Stimulated activated CD4-positive, alpha-beta T cell treated with anti-CD3 and anti-CD28 coated beads, Interleukin-1b, Interleukin-23, amount 100 ng/mL, for 4 hours (primary cell): ENCODE measurements at regions not wholly inside any gene's neighbourhood (a gene's known extent, or its start where the extent isn't known, plus 50 kb on each side); places are given as distances from the start of the nearest gene placed in this dataset.

Experiments used
- DNase-seq, 2 donors: peaks; one replicate each; pipeline ENCODE4 v3.0.0-alpha.2; 2020; ENCODE audit warnings: low read depth in 2 of 2

GRCh38 chr3:159169828-159170227 lies 368.0 kb downstream of the MFSD1 start:
- DNase-seq: no peak

DNA sequence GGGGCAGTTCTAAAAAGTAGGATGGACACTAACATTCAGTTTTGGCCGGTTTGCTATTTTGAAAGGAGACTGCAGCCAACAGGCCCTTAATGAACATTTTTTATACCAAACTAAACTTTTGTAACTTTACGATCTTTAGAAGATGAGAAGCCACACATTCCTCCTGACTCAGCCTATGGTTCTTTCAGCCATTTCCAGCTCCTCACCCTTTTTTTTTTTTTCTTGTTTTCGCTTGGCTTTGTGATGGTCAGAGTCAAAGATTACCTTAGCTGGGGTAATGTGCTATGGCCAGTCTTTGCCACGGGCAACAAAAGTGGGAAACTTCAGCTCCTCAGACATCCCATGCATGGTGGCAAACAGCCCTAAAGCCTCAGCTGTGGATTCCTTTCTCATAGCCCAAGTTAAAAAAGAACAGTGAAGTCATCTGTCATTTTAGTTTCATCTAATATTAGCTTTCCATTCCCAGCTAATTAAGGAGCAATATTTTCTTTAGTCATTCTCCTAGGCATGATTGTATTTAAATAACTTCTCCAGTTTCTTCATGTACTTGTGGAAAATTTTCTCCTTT lies 368.7 kb downstream of the MFSD1 start:
- no peak for DNase-seq

DNA sequence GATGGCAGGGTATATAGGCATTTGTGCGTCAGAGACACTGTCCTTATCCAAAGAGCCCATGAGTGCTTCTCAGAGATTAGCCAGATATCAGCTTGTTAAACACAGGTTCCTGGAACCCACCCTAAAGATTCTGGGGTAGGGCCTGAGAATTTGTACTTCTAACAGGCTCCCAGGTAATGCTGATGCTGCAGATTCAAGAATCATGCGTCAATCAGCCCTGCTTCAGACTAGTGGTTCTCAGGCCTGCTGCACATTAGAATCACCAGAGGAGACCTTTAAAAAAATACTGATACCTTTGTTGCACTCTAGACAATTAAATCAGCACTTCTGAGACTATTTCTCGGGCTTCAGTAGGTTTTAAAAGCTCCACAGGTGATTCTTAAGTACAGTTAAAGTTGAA lies 369.5 kb downstream of the MFSD1 start:
- DNase-seq: no peak

- DNase-seq: no peak
These were observed 370.6 kb downstream of the MFSD1 start for GRCh38 chr3:159172473-159172872.

GRCh38 chr3:159174715-159175692 lies 373.1 kb downstream of the MFSD1 start:
- no peak for DNase-seq

GRCh38 chr3:159178209-159178897 lies 376.5 kb downstream of the MFSD1 start:
- no peak for DNase-seq

DNA sequence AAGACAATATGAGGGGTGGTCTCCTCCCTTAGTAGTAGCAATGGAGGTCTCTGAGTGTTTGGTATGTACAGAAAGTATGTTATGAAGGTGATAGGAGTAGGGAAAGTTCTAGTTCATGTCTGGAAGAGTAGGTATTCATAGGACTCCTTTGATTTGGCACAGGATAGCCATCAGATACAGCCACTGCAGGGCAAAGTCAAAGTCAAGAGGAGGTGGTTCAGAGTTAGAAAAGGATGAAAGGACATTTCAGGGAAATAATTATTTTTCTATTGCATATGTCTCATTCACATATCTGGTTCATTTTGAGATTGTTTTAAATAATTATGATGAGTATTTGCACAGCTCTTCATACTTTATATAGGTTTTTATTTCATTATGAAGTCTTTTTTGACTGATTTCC lies 381.1 kb downstream of the MFSD1 start:
- DNase-seq: no peak

DNA sequence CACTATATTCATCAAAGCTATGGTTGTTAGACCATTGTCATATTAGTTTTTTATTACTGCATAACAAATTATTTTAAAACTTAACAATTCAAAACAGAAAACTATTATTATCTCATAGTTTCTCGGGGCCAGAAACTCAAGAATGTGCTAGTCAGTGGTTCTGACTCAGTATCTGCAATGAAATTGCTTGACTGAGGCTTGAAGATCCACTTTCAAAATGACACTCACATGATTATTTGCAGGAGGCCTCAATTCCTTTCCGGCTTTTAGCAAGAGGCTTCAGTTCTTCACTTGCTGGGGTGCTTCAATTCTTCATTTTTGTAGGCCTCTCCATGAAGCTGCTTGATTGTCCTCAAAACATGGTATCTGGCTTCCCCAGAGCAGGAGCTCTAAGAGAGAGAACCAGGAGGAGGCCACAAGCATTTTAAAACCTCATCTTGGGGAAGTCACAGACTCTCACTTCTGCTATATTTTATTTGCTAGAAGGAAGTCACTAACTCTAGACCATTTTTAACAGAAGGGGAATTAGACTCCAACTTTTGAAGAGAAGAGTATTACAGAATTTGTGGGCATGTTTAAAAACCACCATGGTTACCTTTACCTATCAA lies 383.7 kb downstream of the MFSD1 start:
- DNase-seq: no peak

DNA sequence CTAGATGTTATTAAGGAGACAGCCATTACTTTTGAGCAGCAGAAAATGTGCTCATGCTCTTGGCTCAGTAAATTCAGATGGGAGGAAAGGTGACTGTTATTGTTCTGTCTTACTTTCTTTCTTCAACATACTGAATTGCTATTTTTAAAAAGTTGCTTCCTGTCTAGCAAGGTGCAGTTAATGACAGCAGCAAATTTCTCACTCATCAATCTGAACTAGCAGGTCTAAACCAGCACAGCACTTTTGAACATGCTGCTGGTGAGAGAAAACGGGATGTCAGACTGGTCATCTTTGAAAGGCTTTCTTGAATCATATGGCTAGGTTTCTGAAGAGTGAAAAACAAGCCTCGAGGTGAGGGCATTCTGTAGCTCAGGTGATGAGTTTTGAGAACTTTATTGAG lies 384.7 kb downstream of the MFSD1 start:
- DNase-seq: no peak

- DNase-seq: no peak
These were observed 385.4 kb downstream of the MFSD1 start for GRCh38 chr3:159187232-159187631.

- no peak for DNase-seq
These were observed 385.9 kb downstream of the MFSD1 start for GRCh38 chr3:159187706-159188105.

GRCh38 chr3:159189994-159190669 lies 388.3 kb downstream of the MFSD1 start:
- no peak for DNase-seq

GRCh38 chr3:159191447-159191846 lies 389.6 kb downstream of the MFSD1 start:
- no peak for DNase-seq

- DNase-seq: no peak
These were observed 394.5 kb downstream of the MFSD1 start for GRCh38 chr3:159196359-159196758.

DNA sequence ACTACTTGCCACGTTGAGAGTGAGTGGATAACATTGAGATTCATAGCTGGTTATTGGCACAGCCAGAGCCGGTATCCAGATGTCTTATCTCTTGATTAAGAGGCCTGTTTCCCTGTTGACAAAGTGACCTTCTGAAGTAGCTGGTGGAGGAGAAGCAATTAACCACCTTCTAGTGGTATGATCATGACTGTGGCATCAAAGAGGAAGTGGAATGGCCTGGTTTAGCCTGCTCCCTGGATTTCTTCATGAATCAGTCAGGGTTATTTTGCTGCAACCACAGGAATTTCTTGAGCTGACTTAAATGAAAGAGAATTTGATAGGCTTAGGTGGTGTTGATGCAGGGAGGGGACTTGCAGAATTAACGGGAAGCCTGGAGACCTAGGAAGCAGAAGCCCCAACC lies 398.3 kb downstream of the MFSD1 start:
- DNase-seq: no peak

- DNase-seq: no peak
These were observed 406.2 kb downstream of the MFSD1 start for GRCh38 chr3:159208050-159208449.

- DNase-seq: no peak
These were observed 407.6 kb downstream of the MFSD1 start for GRCh38 chr3:159209459-159209858.

GRCh38 chr3:159210336-159210735 lies 408.5 kb downstream of the MFSD1 start:
- no peak for DNase-seq

DNA sequence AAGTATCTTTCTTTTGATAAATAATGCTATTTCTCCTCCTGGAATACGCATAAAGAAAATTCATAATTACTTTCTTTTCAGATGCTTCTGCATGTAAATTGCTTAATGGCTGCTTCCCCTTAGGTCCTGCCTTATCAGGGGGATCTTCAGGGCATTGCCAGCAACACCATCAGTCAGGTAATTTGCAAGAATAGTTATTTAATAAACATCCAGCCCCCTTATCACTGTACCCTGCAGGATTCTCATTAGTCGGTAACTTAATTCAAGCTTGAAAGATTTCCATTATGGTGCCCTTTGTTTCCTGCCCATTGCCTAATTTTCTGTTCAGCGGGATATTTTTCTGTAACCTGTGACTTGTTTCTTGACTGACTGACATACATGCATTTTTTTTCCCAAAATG lies 414.5 kb downstream of the MFSD1 start:
- no peak for DNase-seq

GRCh38 chr3:159219231-159219630 lies 417.4 kb downstream of the MFSD1 start:
- no peak for DNase-seq

GRCh38 chr3:159221335-159221734 lies 419.5 kb downstream of the MFSD1 start:
- DNase-seq: no peak
